ENCODE measurements at regions not wholly inside any gene's neighbourhood (a gene's known extent, or its start where the extent isn't known, plus 50 kb on each side); places are given as distances from the start of the nearest gene placed in this dataset.

DNA sequence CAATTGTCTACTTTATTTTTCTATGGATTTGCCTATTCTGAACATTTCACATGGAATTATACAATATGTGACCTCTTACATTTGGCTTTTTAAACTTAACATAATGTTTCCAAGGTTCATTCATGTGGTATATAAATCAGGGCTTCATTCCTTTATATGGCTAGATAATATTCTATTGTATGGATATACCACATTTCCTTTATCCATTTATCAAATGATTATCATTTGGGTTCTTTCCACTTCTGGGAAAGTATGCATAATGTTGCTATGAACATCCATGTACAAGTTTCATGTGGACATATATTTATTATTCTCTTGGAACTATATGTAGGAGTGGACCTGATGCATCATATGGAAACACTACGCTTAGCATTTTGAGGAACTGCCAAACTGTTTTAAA, 99.7 kb upstream of the NCKAP5 start:
- no peak for DNase-seq

DNA sequence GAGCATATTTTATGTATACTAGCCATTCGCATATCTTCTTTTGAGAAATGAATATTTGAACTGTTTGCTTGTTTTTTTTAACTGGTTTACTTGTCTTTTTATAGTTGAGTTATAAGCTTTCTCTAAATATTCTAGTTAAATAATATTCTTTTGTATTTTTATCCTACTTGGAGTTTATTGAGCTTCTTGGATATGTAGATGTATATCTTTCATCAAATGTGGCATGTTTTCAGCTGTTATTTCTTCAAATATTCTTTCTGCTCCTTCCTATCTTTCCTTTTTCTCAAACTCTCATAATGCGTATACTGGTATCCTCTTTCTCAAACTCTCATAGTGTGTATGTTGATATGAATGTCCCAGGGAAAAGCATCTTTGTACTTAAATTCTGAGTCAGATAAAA, 100.3 kb upstream of the NCKAP5 start:
- DNase-seq = no peak

- no peak for DNase-seq
Observed at GRCh38 chr2:133673305-133673905, 105.1 kb upstream of the NCKAP5 start.

GRCh38 chr2:133674066-133674432, 105.8 kb upstream of the NCKAP5 start:
- no peak for DNase-seq

GRCh38 chr2:133674433-133675331, 106.4 kb upstream of the NCKAP5 start:
- no peak for DNase-seq

GRCh38 chr2:133676392-133677130, 108.3 kb upstream of the NCKAP5 start:
- no peak for DNase-seq

DNA sequence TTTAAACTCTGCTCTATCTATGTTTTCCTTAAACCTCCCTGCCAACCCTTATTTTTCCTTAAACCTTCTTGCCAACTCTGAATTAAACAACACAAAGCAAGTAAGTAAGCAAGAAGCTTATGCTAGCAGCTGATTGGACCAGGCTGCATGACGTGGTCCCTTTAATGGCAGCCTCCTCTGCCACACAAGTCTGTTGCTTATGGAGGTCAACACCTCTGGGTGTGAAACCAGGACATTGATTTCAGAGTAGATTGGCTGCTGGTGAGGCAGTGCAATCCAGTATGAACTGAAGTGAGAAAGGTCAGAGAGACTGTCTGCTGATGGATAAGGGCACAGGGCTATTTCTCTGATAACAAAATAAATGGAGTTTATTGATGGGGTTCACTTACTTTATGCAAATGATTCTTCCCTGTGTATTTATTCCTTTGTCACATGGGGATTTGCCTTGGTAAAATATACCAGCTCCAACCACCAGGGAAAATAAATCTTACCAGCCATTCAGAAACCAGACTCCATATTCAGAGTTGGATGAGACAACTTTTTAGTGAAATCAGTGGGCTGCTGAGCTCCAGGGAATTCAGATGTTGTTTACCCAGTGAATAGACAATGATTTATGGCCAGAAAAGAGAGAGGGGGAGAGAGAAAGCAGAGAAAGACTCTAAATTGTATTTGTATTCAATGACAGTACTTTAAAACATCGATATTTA, 112.2 kb upstream of the NCKAP5 start:
- no peak for DNase-seq

- no peak for DNase-seq
Observed at GRCh38 chr2:133682347-133682746, 114.1 kb upstream of the NCKAP5 start.

GRCh38 chr2:133682906-133683305, 114.6 kb upstream of the NCKAP5 start:
- no peak for DNase-seq

GRCh38 chr2:133685636-133686215, 117.5 kb upstream of the NCKAP5 start:
- no peak for DNase-seq

DNA sequence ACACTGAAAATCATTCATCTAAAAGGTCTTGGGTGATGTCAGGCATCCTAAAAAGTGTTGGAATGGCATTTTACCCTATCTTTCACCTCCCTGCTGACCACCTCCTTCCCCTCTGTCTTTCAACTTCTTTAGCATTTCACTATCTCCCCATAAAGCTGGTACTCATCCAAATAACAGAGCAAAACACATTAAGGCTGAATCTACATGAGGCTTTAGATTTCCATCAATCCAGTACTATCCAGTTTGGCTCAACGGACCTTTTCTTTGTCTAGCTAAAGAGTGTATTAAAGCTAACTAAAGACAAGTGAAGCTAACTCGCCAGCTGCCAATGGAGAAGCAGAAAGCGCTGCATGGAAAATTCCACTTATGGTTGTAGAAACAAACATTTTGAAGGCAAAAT, 122.5 kb upstream of the NCKAP5 start:
- DNase-seq = no peak

DNA sequence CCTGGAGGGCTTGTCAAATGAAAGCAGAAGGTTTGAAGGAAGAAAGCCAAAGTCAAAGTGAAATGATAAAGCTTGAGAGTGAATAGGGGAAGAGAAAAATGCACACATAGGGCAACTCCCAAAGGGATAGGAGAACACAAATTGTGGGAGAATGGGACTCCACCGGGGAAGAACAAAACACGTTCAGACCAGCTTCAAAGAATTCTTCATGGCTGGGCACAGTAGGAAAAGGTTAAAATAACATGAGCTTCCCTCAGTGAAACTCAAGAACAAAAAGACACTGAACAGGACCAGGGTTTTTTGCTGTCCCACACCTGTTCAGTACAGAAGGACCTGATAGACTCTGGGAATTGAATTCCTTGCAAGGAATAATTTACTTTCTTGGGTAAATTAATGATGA, 123.1 kb upstream of the NCKAP5 start:
- DNase-seq = no peak

DNA sequence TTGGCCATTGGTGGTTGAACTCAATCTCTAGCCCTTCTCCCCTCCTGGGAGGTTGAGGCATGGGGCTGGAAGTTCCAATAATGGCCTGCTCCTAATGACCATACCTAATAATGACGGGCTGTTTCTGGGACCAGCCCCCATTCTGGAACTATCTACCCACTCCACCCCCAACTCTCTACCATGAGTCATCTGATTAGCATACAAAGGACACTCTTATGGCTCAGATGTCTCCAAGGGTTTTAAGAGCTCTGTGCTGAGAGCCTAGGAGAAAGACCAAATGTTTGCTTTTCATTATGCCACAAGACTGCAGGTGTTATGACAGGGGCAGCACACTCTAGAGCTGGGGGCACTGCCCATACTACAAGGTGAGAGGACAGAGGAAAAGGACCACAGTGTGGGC, 137.0 kb upstream of the NCKAP5 start:
- DNase-seq = no peak

GRCh38 chr2:133710613-133711012, 142.3 kb upstream of the NCKAP5 start:
- no peak for DNase-seq

DNA sequence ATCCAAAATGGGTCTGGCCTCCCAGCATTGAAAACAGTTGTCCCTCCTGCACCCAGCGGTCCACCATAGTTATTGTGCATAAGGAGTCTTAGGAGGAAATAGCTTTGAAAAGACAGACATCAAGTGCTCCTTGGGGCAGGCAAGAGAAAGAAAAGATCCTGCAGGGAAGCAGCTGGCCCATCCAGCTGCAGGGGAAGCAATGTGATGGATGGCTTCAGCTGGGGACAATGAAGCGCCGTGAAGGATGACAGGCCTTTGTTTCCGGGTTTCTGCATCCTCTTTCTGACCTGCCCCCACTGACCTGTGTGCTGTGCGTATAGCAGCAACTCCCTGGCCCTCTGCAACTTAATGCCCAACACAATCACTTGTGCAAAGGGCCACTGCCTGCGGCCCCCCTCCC, 142.9 kb upstream of the NCKAP5 start:
- DNase-seq = no peak

GRCh38 chr2:133711806-133712205, 143.5 kb upstream of the NCKAP5 start:
- no peak for DNase-seq

DNA sequence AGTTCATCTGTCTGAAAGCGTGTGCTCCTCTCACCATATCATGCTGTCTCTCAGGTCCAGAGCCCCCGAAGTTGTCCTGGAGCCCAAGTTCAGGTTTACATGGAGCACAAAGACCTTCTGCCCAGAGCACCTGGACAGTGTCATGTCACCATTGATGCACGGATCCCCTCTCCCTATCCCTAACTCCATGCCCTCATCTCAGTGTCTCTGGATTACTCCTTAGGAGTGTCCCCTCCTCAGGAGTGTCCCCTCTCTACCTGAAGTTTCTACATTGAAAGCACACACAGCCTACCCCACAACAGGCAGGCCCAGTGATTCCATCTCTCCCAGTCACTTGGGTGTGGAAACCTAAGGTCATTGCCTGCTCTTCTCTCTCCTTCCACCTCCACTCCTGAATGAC, 144.1 kb upstream of the NCKAP5 start:
- no peak for DNase-seq

DNA sequence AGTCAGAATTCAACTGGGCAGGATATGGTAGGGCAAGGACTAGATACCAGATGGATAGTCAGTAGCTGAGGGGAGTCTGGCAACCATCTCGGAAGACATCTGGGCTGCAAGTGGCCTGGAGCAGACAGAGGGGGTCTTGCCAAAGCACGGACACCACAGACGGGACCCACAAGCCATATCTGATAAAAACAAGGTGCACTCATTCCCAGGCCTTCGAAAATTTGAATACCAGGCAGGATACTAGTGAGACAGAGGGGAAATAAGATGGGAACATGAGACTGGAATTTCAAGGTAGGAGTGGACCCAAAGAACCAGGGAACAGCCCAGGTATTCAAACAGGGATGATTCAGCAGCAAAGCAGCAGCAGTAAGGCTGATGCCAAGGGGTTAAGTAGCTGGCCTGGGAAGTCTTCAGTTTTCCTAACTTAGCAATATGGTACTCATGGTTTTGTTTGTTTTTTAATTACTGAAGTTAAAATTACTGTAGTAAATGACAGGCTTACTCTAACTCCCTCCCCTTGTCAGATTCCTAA, 144.9 kb upstream of the NCKAP5 start:
- DNase-seq = no peak

DNA sequence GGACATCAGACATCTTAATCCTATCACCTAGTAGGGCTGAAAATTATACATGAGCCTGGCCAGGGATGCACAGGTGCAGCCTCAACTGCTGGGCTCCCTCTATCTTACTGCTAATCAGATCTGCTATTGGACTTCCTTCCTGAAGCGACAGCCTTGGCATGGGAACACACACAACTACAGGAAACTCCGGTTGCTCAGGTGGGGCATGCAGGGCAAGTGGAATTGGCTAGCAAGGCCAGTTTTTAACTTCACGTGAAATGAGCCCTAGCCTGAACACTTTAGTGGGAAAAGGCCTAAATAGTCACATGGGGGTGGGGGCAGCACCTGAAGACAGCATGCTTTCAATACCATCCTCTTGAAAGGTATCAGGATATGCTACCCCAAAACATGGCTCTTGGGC, 147.9 kb upstream of the NCKAP5 start:
- DNase-seq = no peak

DNA sequence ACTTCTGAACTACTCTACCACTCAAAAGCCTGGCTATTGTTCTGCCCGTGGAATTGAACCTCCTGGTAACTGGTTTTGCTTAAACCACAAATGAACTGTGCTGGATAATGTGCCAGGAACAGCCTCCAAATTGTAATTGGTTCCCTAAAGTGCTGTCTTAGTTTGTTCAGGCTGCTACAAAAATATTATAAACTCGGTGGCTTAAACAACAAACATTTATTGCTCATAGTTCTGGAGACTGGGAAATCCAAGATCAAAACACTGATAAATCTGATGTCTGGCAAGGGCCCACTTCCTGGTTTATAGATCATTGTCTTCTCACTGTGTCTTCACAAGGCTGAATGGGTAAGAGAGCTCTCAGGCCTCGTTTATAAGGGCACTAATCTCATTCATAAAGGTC, 149.2 kb upstream of the NCKAP5 start:
- no peak for DNase-seq

GRCh38 chr2:133718688-133719201, 150.5 kb upstream of the NCKAP5 start:
- DNase-seq = no peak

DNA sequence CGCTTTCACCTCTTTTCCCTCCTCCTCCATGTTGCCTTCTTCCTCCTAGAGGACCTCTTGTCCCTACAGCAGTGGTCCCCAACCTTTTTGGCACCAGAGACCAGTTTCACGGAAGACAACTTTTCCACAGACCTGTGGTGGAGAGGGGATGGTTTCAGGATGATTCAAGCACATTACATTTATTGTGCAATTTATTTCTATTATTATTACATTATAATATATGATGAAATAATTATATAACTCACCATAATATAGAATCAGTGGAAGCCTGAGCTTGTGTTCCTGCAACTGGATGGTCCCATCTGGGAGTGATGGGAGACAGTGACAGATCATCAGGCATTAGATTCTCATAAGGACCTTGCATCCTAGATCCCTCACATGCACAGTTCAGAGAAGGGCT, 152.2 kb upstream of the NCKAP5 start:
- no peak for DNase-seq
